ENCODE measurements at regions not wholly inside any gene's neighbourhood (a gene's known extent, or its start where the extent isn't known, plus 50 kb on each side); places are given as distances from the start of the nearest gene placed in this dataset.
"Not testable (repeated sequence)": the region's sequence is repeated elsewhere in the genome, so short reads cannot be mapped to it uniquely, and the experiment has no call there.

DNA sequence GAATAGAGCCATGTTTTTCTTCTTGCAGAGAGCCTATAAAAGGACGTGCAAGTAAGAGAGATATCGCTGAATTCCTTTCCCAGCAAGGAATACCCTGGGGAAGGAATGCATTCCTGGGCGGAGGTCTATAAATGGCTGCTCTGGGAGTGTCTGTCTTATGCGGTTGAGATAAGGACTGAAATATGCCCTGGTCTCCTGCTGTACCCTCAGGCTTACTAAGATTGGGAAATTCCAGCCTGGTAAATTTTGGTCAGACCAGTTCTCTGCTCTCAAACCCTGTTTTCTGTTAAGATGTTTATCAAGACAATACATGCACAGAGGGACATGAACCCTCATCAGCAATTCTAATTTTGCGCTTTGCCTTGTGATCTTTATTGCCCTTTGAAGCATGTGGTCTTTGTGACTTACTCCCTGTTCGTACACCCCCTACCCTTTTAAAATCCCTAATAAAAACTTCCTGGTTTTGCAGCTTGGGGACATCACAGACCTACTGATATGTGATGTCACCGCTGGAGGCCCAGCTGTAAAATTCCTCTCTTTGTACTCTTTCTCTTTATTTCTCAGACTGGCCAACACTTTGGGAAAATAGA, 191.2 kb upstream of the ZNF804A start:
- TF ChIP-seq, protein P1, sequence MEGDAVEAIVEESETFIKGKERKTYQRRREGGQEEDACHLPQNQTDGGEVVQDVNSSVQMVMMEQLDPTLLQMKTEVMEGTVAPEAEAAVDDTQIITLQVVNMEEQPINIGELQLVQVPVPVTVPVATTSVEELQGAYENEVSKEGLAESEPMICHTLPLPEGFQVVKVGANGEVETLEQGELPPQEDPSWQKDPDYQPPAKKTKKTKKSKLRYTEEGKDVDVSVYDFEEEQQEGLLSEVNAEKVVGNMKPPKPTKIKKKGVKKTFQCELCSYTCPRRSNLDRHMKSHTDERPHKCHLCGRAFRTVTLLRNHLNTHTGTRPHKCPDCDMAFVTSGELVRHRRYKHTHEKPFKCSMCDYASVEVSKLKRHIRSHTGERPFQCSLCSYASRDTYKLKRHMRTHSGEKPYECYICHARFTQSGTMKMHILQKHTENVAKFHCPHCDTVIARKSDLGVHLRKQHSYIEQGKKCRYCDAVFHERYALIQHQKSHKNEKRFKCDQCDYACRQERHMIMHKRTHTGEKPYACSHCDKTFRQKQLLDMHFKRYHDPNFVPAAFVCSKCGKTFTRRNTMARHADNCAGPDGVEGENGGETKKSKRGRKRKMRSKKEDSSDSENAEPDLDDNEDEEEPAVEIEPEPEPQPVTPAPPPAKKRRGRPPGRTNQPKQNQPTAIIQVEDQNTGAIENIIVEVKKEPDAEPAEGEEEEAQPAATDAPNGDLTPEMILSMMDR (IDR thresholded peaks at IDR 0.05), result not testable (repeated sequence)
- not testable (repeated sequence) for TF ChIP-seq POLR2AphosphoS5 (IDR thresholded peaks at IDR 0.05; ENCODE audit: insufficient read depth in 1 of 2, low read depth in 1 of 2)

All from vagina (tissue), 2 donors.